Caco-2 (cell line): ENCODE measurements at regions not wholly inside any gene's neighbourhood (a gene's known extent, or its start where the extent isn't known, plus 50 kb on each side); places are given as distances from the start of the nearest gene placed in this dataset.

ENCODE experiments used
- BruUV-seq: library from RNA; stranded (reverse); fragments of 400-500 nt; replicated peaks from 2 replicates; lab custom pipeline; 2021; lab: Mats Ljungman, UMichigan
- CTCF ChIA-PET: fragments of 300-600 bp; sonication (Branson Sonifier 250); formaldehyde crosslinking; loops from one replicate; lab custom pipeline; 2022; ENCODE audit warnings: antibody characterized with exemption; lab: Charles Lee
- POLR2A ChIA-PET: fragments of 300-600 bp; sonication (Branson Sonifier 250); formaldehyde crosslinking; loops from one replicate; lab custom pipeline; 2022; ENCODE audit warnings: antibody characterized with exemption; lab: Charles Lee
- DNase-seq, 2 experiments: peaks; one replicate each; pipeline versions ENCODE4 v3.0.0 to v3.0.0-alpha.2; 2020 to 2022
- H3K27me3 ChIP-seq: replicated peaks from 2 replicates; pipeline ENCODE4 v1.6.0; 2011; ENCODE audit warnings: low read length; ENCODE audit not compliant: control insufficient read depth, insufficient read depth
- H3K36me3 ChIP-seq: 2 replicates; pipeline ENCODE4 v1.5.1; 2011; ENCODE audit warnings: low read length; ENCODE audit not compliant: control insufficient read depth, insufficient read depth
- H3K4me1 ChIP-seq: fragments of 250-450 bp; sonication (Bioruptor Pico); 2 replicates; pipeline ENCODE4 v1.5.1; 2020; ENCODE audit warnings: mild to moderate bottlenecking
- H3K4me3 ChIP-seq: 2 replicates; pipeline ENCODE4 v1.5.1; 2011; ENCODE audit warnings: low read depth, mild to moderate bottlenecking, control low read depth, low read length
- H3K9me3 ChIP-seq: fragments of 250-450 bp; sonication (Bioruptor Pico); 2 replicates; pipeline ENCODE4 v1.5.1; 2020; ENCODE audit warnings: mild to moderate bottlenecking, moderate library complexity
- H3K27ac Mint-ChIP-seq: one replicate; pipeline ENCODE4 v1.8.0; 2022; ENCODE audit warnings: mixed read lengths; ENCODE audit not compliant: unreplicated experiment
- H3K27me3 Mint-ChIP-seq: one replicate; pipeline ENCODE4 v1.8.0; 2022; ENCODE audit warnings: mixed read lengths; ENCODE audit not compliant: insufficient read depth, unreplicated experiment
- H3K36me3 Mint-ChIP-seq: one replicate; pipeline ENCODE4 v1.8.0; 2022; ENCODE audit warnings: mild to moderate bottlenecking, mixed read lengths; ENCODE audit not compliant: insufficient read depth, unreplicated experiment
- H3K4me1 Mint-ChIP-seq: one replicate; pipeline ENCODE4 v1.8.0; 2022; ENCODE audit warnings: low read depth, mixed read lengths; ENCODE audit not compliant: unreplicated experiment
- H3K4me3 Mint-ChIP-seq: one replicate; pipeline ENCODE4 v1.8.0; 2022; ENCODE audit warnings: mild to moderate bottlenecking, moderate library complexity, mixed read lengths; ENCODE audit not compliant: unreplicated experiment
- H3K9me3 Mint-ChIP-seq: one replicate; pipeline ENCODE4 v1.8.0; 2022; ENCODE audit warnings: mixed read lengths; ENCODE audit not compliant: unreplicated experiment
- CTCF ChIP-seq, 2 experiments: fragments of 200-600 bp in 1 of 2; IDR thresholded peaks; 1 replicate in 1 of 2; 2 replicates in 1 of 2; pipeline versions ENCODE4 v1.5.1 to v1.8.0; 2011 to 2022; ENCODE audit warnings: antibody characterized with exemption in 1 of 2, control low read depth in 1 of 2, inconsistent platforms in 1 of 2, low read depth in 1 of 2, low read length in 1 of 2, mild to moderate bottlenecking in 1 of 2, moderate library complexity in 1 of 2; ENCODE audit not compliant: insufficient read depth in 1 of 2, severe bottlenecking in 1 of 2, unreplicated experiment in 1 of 2
- intact Hi-C: fragments of 100-400 bp; cut with micrococcal nuclease; formaldehyde crosslinking; loops from one replicate; pipeline ENCODE4 v1.10.0; 2022; ENCODE audit not compliant: unreplicated experiment

- H3K4me1 Mint-ChIP-seq: no peaks in the 10 kb centered on the region
- no peak overlapping the region for H3K4me3 ChIP-seq
- no peaks in the 10 kb centered on the region for H3K9me3 Mint-ChIP-seq
- H3K9me3 ChIP-seq: no peaks in the 10 kb centered on the region
- intact Hi-C loops: no loop called here
- CTCF ChIA-PET: no interaction called here
- H3K36me3 ChIP-seq: no peaks in the 10 kb centered on the region
- no peak overlapping the region for H3K4me3 Mint-ChIP-seq
- no peak for TF ChIP-seq CTCF (IDR thresholded peaks at IDR 0.05; ENCODE audit: insufficient read depth in 1 of 2, low read depth in 1 of 2, low read length in 1 of 2, severe bottlenecking in 1 of 2, unreplicated experiment in 1 of 2)
- no peaks in the 10 kb centered on the region for H3K36me3 Mint-ChIP-seq
- DNase-seq: no peak
- H3K27me3 ChIP-seq: no peaks in the 10 kb centered on the region
- H3K27ac Mint-ChIP-seq: no peak overlapping the region
- BruUV-seq: no TSS peak
- H3K27me3 Mint-ChIP-seq: peaks cover 13% of the 10 kb centered on the region
- POLR2A ChIA-PET: no interaction called here
- H3K4me1 ChIP-seq: no peaks in the 10 kb centered on the region
Observed at GRCh38 chr15:29454506-29454905, 184.9 kb upstream of the NSMCE3 start.

- BruUV-seq: no TSS peak
- no peaks in the 10 kb centered on the region for H3K4me1 Mint-ChIP-seq
- intact Hi-C loops: no loop called here
- CTCF ChIA-PET: no interaction called here
- H3K27me3 ChIP-seq: no peaks in the 10 kb centered on the region
- H3K4me3 ChIP-seq: no peak overlapping the region
- DNase-seq: no peak
- no peak overlapping the region for H3K4me3 Mint-ChIP-seq
- H3K36me3 Mint-ChIP-seq: no peaks in the 10 kb centered on the region
- H3K27ac Mint-ChIP-seq: no peak overlapping the region
- H3K27me3 Mint-ChIP-seq: peaks cover 9% of the 10 kb centered on the region
- H3K4me1 ChIP-seq: no peaks in the 10 kb centered on the region
- no peaks in the 10 kb centered on the region for H3K9me3 ChIP-seq
- no peaks in the 10 kb centered on the region for H3K36me3 ChIP-seq
- TF ChIP-seq CTCF (IDR thresholded peaks at IDR 0.05; ENCODE audit: insufficient read depth in 1 of 2, low read depth in 1 of 2, low read length in 1 of 2, severe bottlenecking in 1 of 2, unreplicated experiment in 1 of 2): no peak
- POLR2A ChIA-PET: no interaction called here
- no peaks in the 10 kb centered on the region for H3K9me3 Mint-ChIP-seq
Observed at GRCh38 chr15:29452881-29453731, 183.5 kb upstream of the NSMCE3 start.

GRCh38 chr15:29451201-29451781 is 181.7 kb upstream of the NSMCE3 start:
- Mint-ChIP-seq H3K27ac (no peak overlapping the region), H3K9me3 (no peaks in the 10 kb centered on the region), H3K36me3 (no peaks in the 10 kb centered on the region), H3K4me1 (no peaks in the 10 kb centered on the region), H3K27me3 (peaks cover 7% of the 10 kb centered on the region), H3K4me3 (no peak overlapping the region)
- CTCF ChIA-PET: interaction anchor here (0.6 to 1.3 kb wide), 3 partner anchors 118 to 163 kb away, joined by 3 to 8 read pairs (median 5); no protein-coding TSS in a partner anchor
- Histone ChIP-seq H3K9me3 (no peaks in the 10 kb centered on the region), H3K4me3 (no peak overlapping the region), H3K27me3 (no peaks in the 10 kb centered on the region), H3K36me3 (no peaks in the 10 kb centered on the region), H3K4me1 (no peaks in the 10 kb centered on the region)
- POLR2A ChIA-PET: no interaction called here
- DNase-seq: peak; percentile 52 to 54
- peak; percentile 41 to 67 for TF ChIP-seq CTCF (IDR thresholded peaks at IDR 0.05; ENCODE audit: insufficient read depth in 1 of 2, low read depth in 1 of 2, low read length in 1 of 2, severe bottlenecking in 1 of 2, unreplicated experiment in 1 of 2)
- intact Hi-C loops: loop anchor here (1.0 kb wide), 1 partner anchor 229 kb away; no protein-coding TSS in a partner anchor
- BruUV-seq: no TSS peak
